MM.1S (cell line): ENCODE measurements at regions not wholly inside any gene's neighbourhood (a gene's known extent, or its start where the extent isn't known, plus 50 kb on each side); places are given as distances from the start of the nearest gene placed in this dataset.

Experiments used
- DNase-seq: peaks from one replicate; pipeline ENCODE4 v3.0.0-alpha.2; 2015
- H2AFZ ChIP-seq: fragments of 300-600 bp; sonication (generic); 2 replicates; pipeline ENCODE4 v1.6.0; 2016; ENCODE audit warnings: antibody characterized with exemption, low read length
- H3F3A ChIP-seq: fragments of 300-600 bp; sonication (generic); 2 replicates; pipeline ENCODE4 v1.6.1; 2016; ENCODE audit warnings: mild to moderate bottlenecking, antibody characterized with exemption, low read length, moderate library complexity, mixed read lengths; ENCODE audit not compliant: insufficient read depth
- H3K27ac ChIP-seq: fragments of 300-600 bp; sonication (generic); 2 replicates; pipeline ENCODE4 v1.5.1; 2016; ENCODE audit warnings: mild to moderate bottlenecking, low read length
- H3K27me3 ChIP-seq: fragments of 300-600 bp; sonication (generic); replicated peaks from 2 replicates; pipeline ENCODE4 v1.6.0; 2016; ENCODE audit warnings: low read length; ENCODE audit not compliant: insufficient read depth
- H3K36me3 ChIP-seq: fragments of 300-600 bp; sonication (generic); replicated peaks from 2 replicates; pipeline ENCODE4 v1.6.1; 2016; ENCODE audit warnings: mild to moderate bottlenecking, low read length, mixed read lengths; ENCODE audit not compliant: insufficient read depth
- H3K4me1 ChIP-seq: fragments of 300-600 bp; sonication (generic); 2 replicates; pipeline ENCODE4 v1.6.1; 2016; ENCODE audit warnings: low read length, mixed read lengths
- H3K4me2 ChIP-seq: fragments of 300-600 bp; sonication (generic); 2 replicates; pipeline ENCODE4 v1.6.0; 2016; ENCODE audit warnings: low read depth, low read length
- H3K4me3 ChIP-seq: fragments of 300-600 bp; sonication (generic); 2 replicates; pipeline ENCODE4 v1.5.1; 2016; ENCODE audit warnings: low read length, mixed read lengths
- H3K79me2 ChIP-seq: fragments of 300-600 bp; sonication (generic); 2 replicates; pipeline ENCODE4 v1.6.1; 2016; ENCODE audit warnings: mixed run types, low read length, mixed read lengths
- H3K9ac ChIP-seq: fragments of 300-600 bp; sonication (generic); 2 replicates; pipeline ENCODE4 v1.6.1; 2016; ENCODE audit warnings: low read length, mixed read lengths
- H3K9me2 ChIP-seq: fragments of 300-600 bp; sonication (generic); replicated peaks from 2 replicates; pipeline ENCODE4 v1.6.1; 2016; ENCODE audit warnings: mild to moderate bottlenecking, low read length, mixed read lengths; ENCODE audit not compliant: insufficient read depth
- H3K9me3 ChIP-seq: fragments of 300-600 bp; sonication (generic); replicated peaks from 2 replicates; pipeline ENCODE4 v1.6.1; 2016; ENCODE audit warnings: mild to moderate bottlenecking, low read length, mixed read lengths; ENCODE audit not compliant: insufficient read depth
- H4K20me1 ChIP-seq: fragments of 300-600 bp; sonication (generic); 2 replicates; pipeline ENCODE4 v1.6.1; 2016; ENCODE audit warnings: mild to moderate bottlenecking, low read length, moderate library complexity, mixed read lengths; ENCODE audit not compliant: insufficient read depth
- EZH2 ChIP-seq: fragments of 300-600 bp; sonication (generic); optimal IDR thresholded peaks from 2 replicates; pipeline ENCODE3; 2017; ENCODE audit warnings: low read depth, mild to moderate bottlenecking, antibody characterized with exemption, low read length, mixed read lengths
- EZH2phosphoT487 ChIP-seq: fragments of 300-600 bp; sonication (generic); IDR thresholded peaks from 2 replicates; pipeline ENCODE4 v1.6.1; 2018; ENCODE audit warnings: antibody characterized with exemption, low read length
- TF ChIP-seq, protein P1 (sequence below): fragments of 300-600 bp; sonication (generic); IDR thresholded peaks from 2 replicates; pipeline ENCODE4 v1.5.1; 2016; ENCODE audit warnings: antibody characterized with exemption, low read length, mixed read lengths

DNA sequence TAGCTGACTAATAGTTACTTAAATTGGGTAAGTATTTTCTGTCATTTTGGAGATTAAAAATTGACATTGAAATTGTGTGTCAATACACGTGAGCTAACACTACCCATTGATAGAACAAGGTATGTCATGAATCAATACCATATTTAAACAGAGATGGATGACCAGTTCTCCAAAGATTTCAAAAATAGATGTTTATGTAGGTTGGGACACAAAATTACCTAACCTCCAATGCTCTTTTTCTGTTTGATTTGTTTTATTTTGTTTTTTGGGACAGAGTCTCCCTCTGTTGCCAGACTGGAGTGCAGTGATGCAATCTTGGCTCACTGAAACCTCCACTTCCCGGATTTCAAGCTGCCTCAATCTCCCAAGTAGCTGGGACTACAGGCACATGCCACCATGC is 1491.7 kb downstream of the GRIK2 start:
- Histone ChIP-seq H3K27ac (no peak overlapping the region), H3K4me1 (no peaks in the 10 kb centered on the region), H3K79me2 (no peaks in the 10 kb centered on the region), H2AFZ (no peak overlapping the region), H3K9me3 (no peaks in the 10 kb centered on the region), H3K9ac (no peak overlapping the region), H3K4me2 (no peak overlapping the region), H3K27me3 (no peaks in the 10 kb centered on the region), H3K36me3 (no peaks in the 10 kb centered on the region), H3K4me3 (no peak overlapping the region), H3F3A (no peaks in the 10 kb centered on the region), H3K9me2 (no peaks in the 10 kb centered on the region), H4K20me1 (no peaks in the 10 kb centered on the region)
- no peak for DNase-seq
- TF ChIP-seq, protein P1, sequence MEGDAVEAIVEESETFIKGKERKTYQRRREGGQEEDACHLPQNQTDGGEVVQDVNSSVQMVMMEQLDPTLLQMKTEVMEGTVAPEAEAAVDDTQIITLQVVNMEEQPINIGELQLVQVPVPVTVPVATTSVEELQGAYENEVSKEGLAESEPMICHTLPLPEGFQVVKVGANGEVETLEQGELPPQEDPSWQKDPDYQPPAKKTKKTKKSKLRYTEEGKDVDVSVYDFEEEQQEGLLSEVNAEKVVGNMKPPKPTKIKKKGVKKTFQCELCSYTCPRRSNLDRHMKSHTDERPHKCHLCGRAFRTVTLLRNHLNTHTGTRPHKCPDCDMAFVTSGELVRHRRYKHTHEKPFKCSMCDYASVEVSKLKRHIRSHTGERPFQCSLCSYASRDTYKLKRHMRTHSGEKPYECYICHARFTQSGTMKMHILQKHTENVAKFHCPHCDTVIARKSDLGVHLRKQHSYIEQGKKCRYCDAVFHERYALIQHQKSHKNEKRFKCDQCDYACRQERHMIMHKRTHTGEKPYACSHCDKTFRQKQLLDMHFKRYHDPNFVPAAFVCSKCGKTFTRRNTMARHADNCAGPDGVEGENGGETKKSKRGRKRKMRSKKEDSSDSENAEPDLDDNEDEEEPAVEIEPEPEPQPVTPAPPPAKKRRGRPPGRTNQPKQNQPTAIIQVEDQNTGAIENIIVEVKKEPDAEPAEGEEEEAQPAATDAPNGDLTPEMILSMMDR: no peak
- no peak for TF ChIP-seq EZH2phosphoT487
- TF ChIP-seq EZH2: no peak

DNA sequence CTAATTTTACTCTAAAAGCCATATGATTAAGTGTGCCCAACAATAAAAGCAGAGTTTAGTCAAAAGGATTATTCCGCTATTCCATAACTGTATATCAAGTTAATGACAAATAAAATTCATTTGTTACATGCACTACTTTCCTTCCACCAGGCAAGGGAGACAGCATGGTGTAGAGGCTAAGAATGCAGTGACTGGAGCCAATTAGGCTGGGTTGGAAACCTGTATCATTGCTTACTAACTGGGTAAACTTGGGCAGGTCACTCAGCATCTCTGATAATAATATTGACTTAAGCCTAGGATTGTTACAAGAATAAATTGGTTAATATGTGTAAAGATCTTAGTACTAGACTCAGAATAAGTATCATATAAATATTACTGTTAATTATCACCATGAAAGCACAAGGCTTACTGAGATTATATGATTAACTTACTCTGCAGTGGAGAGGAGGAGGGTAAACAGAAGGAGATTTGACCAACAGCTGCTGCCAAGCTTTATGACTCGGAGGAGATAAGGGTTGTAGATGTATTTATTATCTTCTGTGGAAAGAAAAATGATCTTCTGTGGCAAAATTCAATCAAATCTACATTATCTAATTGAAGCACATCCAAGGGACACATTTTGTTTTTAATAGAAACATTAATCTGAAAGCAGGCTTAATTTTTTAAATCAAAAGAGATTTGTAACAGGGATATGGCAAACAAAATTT is 1459.9 kb downstream of the GRIK2 start:
- Histone ChIP-seq H4K20me1 (no peaks in the 10 kb centered on the region), H3K79me2 (no peaks in the 10 kb centered on the region), H3K4me2 (no peak overlapping the region), H2AFZ (no peak overlapping the region), H3K4me3 (no peak overlapping the region), H3F3A (no peaks in the 10 kb centered on the region), H3K9me3 (no peaks in the 10 kb centered on the region), H3K4me1 (0 out of 2 replicates have a peak, but pooled peaks cover 3% of the 10 kb centered on the region), H3K27me3 (no peaks in the 10 kb centered on the region), H3K9me2 (no peaks in the 10 kb centered on the region), H3K27ac (no peak overlapping the region), H3K36me3 (no peaks in the 10 kb centered on the region), H3K9ac (no peak overlapping the region)
- DNase-seq: no peak
- TF ChIP-seq, protein P1: no peak
- no peak for TF ChIP-seq EZH2phosphoT487
- TF ChIP-seq EZH2: no peak

GRCh38 chr6:102848796-102849195 is 1455.3 kb downstream of the GRIK2 start:
- no peaks in the 10 kb centered on the region for H3K9me3 ChIP-seq
- no peak overlapping the region for H3K4me2 ChIP-seq
- 0 out of 2 replicates have a peak, but pooled peaks cover 3% of the 10 kb centered on the region for H3K4me1 ChIP-seq
- TF ChIP-seq, protein P1: no peak
- TF ChIP-seq EZH2phosphoT487 (no peak), EZH2 (no peak)
- no peaks in the 10 kb centered on the region for H3K79me2 ChIP-seq
- H3K9me2 ChIP-seq: no peaks in the 10 kb centered on the region
- no peaks in the 10 kb centered on the region for H3K27me3 ChIP-seq
- H3K4me3 ChIP-seq: no peak overlapping the region
- no peaks in the 10 kb centered on the region for H3F3A ChIP-seq
- no peak for DNase-seq
- no peak overlapping the region for H2AFZ ChIP-seq
- no peak overlapping the region for H3K9ac ChIP-seq
- no peaks in the 10 kb centered on the region for H4K20me1 ChIP-seq
- H3K27ac ChIP-seq: no peak overlapping the region
- no peaks in the 10 kb centered on the region for H3K36me3 ChIP-seq
